Fibroblast of lung (primary cell): ENCODE measurements at regions not wholly inside any gene's neighbourhood (a gene's known extent, or its start where the extent isn't known, plus 50 kb on each side); places are given as distances from the start of the nearest gene placed in this dataset.

Experiments
- DNase-seq, 2 donors: peaks; one replicate each; pipeline versions ENCODE4 v3.0.0 to v3.0.0-alpha.2; 2010; ENCODE audit warnings: low read depth in 2 of 2
- H2AFZ ChIP-seq: 2 replicates; pipeline ENCODE4 v1.5.1; 2012; ENCODE audit warnings: low read length, control low read depth, inconsistent platforms
- H3K27ac ChIP-seq: 2 replicates; pipeline ENCODE4 v1.5.1; 2011; ENCODE audit warnings: low read length, control low read depth; ENCODE audit not compliant: insufficient read depth
- H3K27me3 ChIP-seq: 2 replicates; pipeline ENCODE4 v1.5.1; 2011; ENCODE audit warnings: mild to moderate bottlenecking, low read length; ENCODE audit not compliant: control insufficient read depth, insufficient read depth
- H3K36me3 ChIP-seq: 2 replicates; pipeline ENCODE4 v1.5.1; 2011; ENCODE audit warnings: low read length; ENCODE audit not compliant: control insufficient read depth, insufficient read depth
- H3K4me1 ChIP-seq: 2 replicates; pipeline ENCODE4 v1.5.1; 2011; ENCODE audit warnings: low read length; ENCODE audit not compliant: control insufficient read depth, insufficient read depth; ENCODE audit errors: extremely low read depth
- H3K4me2 ChIP-seq: 2 replicates; pipeline ENCODE4 v1.5.1; 2011; ENCODE audit warnings: low read length, control low read depth; ENCODE audit not compliant: insufficient read depth; ENCODE audit errors: extremely low read depth
- H3K4me3 ChIP-seq, 4 experiments: fragments of 200-600 bp in 1 of 4; sonication (generic) in 1 of 4; replicated peaks in 1 of 4; 2 replicates each; pipeline ENCODE4 v1.5.1; 2011 to 2016; ENCODE audit warnings: low read length in 4 of 4, low read depth in 3 of 4, mild to moderate bottlenecking in 3 of 4, control low read depth in 2 of 4, inconsistent platforms in 1 of 4, mixed read lengths in 1 of 4; ENCODE audit not compliant: insufficient read depth in 1 of 4; ENCODE audit errors: control extremely low read depth in 1 of 4
- H3K79me2 ChIP-seq: 2 replicates; pipeline ENCODE4 v1.5.1; 2012; ENCODE audit warnings: mild to moderate bottlenecking, low read length, inconsistent platforms; ENCODE audit not compliant: control insufficient read depth, insufficient read depth
- H3K9ac ChIP-seq: 2 replicates; pipeline ENCODE4 v1.5.1; 2011; ENCODE audit warnings: mild to moderate bottlenecking, low read length, control low read depth; ENCODE audit not compliant: insufficient read depth
- H3K9me3 ChIP-seq: 2 replicates; pipeline ENCODE4 v1.5.1; 2012; ENCODE audit warnings: low read depth, low read length; ENCODE audit not compliant: control insufficient read depth, insufficient read depth
- H4K20me1 ChIP-seq: 2 replicates; pipeline ENCODE4 v1.5.1; 2011; ENCODE audit warnings: low read length; ENCODE audit not compliant: control insufficient read depth, insufficient read depth; ENCODE audit errors: extremely low read depth
- CTCF ChIP-seq, 2 donors: IDR thresholded peaks in 1 of 2; conservative IDR thresholded peaks in 1 of 2; 1 replicate in 1 of 2; 2 replicates in 1 of 2; pipeline ENCODE4 v1.5.1; 2011 to 2012; ENCODE audit warnings: low read length in 2 of 2, control low read depth in 1 of 2, inconsistent platforms in 1 of 2, low read depth in 1 of 2, mild to moderate bottlenecking in 1 of 2
- EZH2 ChIP-seq: IDR thresholded peaks from 2 replicates; pipeline ENCODE4 v1.5.1; 2012; ENCODE audit warnings: low read length, control low read depth, mild to moderate bottlenecking; ENCODE audit errors: missing control alignments

DNA sequence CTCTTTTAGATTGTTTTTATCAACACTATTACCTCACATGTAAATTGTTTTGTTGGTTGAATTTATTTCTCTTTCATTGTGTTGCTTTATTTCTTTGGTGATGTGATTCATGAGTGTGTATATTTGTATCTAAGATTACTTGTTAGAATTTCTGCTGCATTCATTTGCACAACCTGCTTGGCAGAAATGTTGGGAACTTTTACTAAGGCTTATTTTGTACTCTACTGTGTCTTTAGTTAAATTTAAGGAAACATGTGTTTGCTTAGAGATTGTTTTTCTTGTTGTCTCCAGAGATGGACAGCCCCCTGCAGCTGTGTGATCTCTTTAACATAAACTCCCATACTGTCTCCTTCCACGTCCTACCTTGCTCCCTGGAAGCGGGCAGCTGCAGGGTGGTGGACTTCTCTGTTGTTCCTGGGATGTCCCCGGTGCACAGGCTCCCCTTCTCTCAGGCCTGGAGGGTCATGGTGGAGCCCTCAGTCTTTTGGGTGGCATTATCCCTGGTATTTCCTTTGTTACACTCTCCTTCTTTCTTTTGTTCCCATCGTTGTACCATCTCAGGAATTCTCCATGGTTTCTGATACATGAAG is 212.0 kb upstream of the SPRY2 start:
- no peak overlapping the region for H2AFZ ChIP-seq
- no peaks in the 10 kb centered on the region for H3K36me3 ChIP-seq
- no peaks in the 10 kb centered on the region for H3K4me1 ChIP-seq
- no peak overlapping the region for H3K27ac ChIP-seq
- no peak for TF ChIP-seq EZH2
- H3K4me2 ChIP-seq = no peak overlapping the region
- no peaks in the 10 kb centered on the region for H3K79me2 ChIP-seq
- no peaks in the 10 kb centered on the region for H4K20me1 ChIP-seq
- H3K9ac ChIP-seq = no peak overlapping the region
- H3K9me3 ChIP-seq = no peaks in the 10 kb centered on the region
- H3K4me3 ChIP-seq = peak overlapping the region in 1 of 4 experiments; percentile 16
- H3K27me3 ChIP-seq = no peaks in the 10 kb centered on the region
- peak in 1 of 2 donors; percentile 15 for DNase-seq

- H3K27me3 ChIP-seq = no peaks in the 10 kb centered on the region
- no peak overlapping the region for H3K9ac ChIP-seq
- H3K36me3 ChIP-seq = no peaks in the 10 kb centered on the region
- H3K4me1 ChIP-seq = no peaks in the 10 kb centered on the region
- no peaks in the 10 kb centered on the region for H3K79me2 ChIP-seq
- H3K9me3 ChIP-seq = no peaks in the 10 kb centered on the region
- DNase-seq = peak in 1 of 2 donors; percentile 60
- H3K4me2 ChIP-seq = no peak overlapping the region
- no peak overlapping the region for H2AFZ ChIP-seq
- TF ChIP-seq EZH2 (no peak), CTCF (conservative IDR thresholded peaks at IDR 0.05 in 1 of 2, IDR thresholded peaks at IDR 0.05 in 1 of 2; ENCODE audit: low read depth in 1 of 2, low read length in 2 of 2) (no peak)
- H4K20me1 ChIP-seq = no peaks in the 10 kb centered on the region
- H3K27ac ChIP-seq = no peak overlapping the region
- no peak overlapping the region for H3K4me3 ChIP-seq
These were observed 210.9 kb upstream of the SPRY2 start for GRCh38 chr13:80551650-80552497.

DNA sequence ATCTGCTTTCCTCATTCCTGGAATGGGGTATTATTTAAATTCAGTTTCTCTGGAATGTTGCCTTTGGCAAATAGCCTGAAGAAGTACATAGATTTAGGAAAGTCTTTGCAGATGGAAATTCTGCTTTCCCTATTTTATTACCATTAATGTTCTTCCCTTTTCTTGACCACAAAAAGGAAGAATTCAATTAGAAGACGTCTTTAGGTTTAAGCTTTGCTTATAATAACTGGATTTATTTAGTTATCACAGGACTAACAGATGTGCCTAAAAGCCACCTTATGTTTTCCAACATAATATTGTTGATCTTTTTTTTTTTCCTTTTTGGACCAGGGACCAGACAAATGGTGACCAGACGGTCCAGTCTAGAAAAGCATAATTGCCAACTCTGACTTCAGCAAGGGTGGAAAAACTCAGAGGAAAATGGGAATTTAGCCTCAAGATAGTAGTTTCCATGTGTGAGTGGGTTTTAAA is 210.1 kb upstream of the SPRY2 start:
- no peak overlapping the region for H3K4me3 ChIP-seq
- no peaks in the 10 kb centered on the region for H3K9me3 ChIP-seq
- peak; percentile 7 to 37 for DNase-seq
- H3K4me2 ChIP-seq = no peak overlapping the region
- no peaks in the 10 kb centered on the region for H3K27me3 ChIP-seq
- TF ChIP-seq CTCF (conservative IDR thresholded peaks at IDR 0.05 in 1 of 2, IDR thresholded peaks at IDR 0.05 in 1 of 2; ENCODE audit: low read depth in 1 of 2, low read length in 2 of 2) (no peak), EZH2 (no peak)
- H4K20me1 ChIP-seq = no peaks in the 10 kb centered on the region
- H3K36me3 ChIP-seq = no peaks in the 10 kb centered on the region
- no peaks in the 10 kb centered on the region for H3K4me1 ChIP-seq
- H3K9ac ChIP-seq = no peak overlapping the region
- H3K79me2 ChIP-seq = no peaks in the 10 kb centered on the region
- H3K27ac ChIP-seq = no peak overlapping the region
- no peak overlapping the region for H2AFZ ChIP-seq
